ENCODE measurements at regions not wholly inside any gene's neighbourhood (a gene's known extent, or its start where the extent isn't known, plus 50 kb on each side); places are given as distances from the start of the nearest gene placed in this dataset.
A peak's percentile ranks its signal among the peaks of the same experiment; 100 is the strongest.
"Not testable (repeated sequence)": the region's sequence is repeated elsewhere in the genome, so short reads cannot be mapped to it uniquely, and the experiment has no call there.

- DNase-seq (ENCODE audit: low read depth, low spot score); in situ Hi-C loops (cut with HindIII; ENCODE audit: low pct_unique_long_range_greater_than_20kb, low sequenced_read_pairs): not testable (repeated sequence)
Observed at GRCh38 chr20:26010942-26011276, 314.3 kb upstream of the ZNF337 start.

DNA sequence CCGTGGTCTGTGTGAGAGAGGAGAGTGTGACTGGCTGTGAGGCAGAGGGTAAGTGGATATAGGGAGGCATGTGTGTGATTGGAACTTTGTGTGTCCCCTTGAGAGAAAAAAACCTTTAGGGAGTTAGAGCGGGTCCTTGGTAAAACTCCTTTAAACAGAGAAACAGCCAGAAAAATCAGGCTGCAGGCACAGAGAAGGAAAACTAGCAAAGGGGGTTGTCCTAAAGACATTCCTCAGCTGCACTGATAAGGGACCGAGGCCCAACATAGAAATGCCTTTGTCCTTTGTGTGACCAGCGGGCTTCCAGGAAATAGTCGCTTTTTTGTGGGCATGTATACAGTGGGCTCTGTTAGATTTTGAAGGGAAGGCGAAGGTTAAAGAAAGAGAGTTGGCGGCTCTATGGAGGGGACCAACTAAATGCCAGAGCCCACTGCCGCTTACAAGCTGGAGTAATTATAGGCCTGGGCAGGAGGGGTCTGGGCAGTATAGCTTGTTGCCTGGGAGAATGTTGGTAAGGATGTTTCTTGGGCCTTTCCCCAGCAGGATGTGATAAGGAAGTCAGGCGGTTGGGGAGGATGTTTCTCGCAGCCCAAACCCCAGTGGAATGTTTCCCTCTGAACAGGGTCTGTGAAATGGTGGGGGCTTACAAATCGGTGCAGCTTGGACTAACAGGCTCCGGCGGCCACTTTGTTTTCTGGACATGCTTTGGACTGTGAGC, 313.7 kb upstream of the ZNF337 start:
- DNase-seq (ENCODE audit: low read depth, low spot score) = peak; percentile 44
- in situ Hi-C loops (cut with HindIII; ENCODE audit: low pct_unique_long_range_greater_than_20kb, low sequenced_read_pairs) = not testable (repeated sequence)

GRCh38 chr20:26009402-26010223, 313.0 kb upstream of the ZNF337 start:
- in situ Hi-C loops (cut with HindIII; ENCODE audit: low pct_unique_long_range_greater_than_20kb, low sequenced_read_pairs) = not testable (repeated sequence)

GRCh38 chr20:26008026-26008425, 311.4 kb upstream of the ZNF337 start:
- in situ Hi-C loops (cut with HindIII; ENCODE audit: low pct_unique_long_range_greater_than_20kb, low sequenced_read_pairs); DNase-seq (ENCODE audit: low read depth, low spot score): not testable (repeated sequence)

More at GRCh38 chr20:26009402-26010223, 313.0 kb upstream of the ZNF337 start:
- peak; percentile 84 for DNase-seq (ENCODE audit: low read depth, low spot score)

DNA sequence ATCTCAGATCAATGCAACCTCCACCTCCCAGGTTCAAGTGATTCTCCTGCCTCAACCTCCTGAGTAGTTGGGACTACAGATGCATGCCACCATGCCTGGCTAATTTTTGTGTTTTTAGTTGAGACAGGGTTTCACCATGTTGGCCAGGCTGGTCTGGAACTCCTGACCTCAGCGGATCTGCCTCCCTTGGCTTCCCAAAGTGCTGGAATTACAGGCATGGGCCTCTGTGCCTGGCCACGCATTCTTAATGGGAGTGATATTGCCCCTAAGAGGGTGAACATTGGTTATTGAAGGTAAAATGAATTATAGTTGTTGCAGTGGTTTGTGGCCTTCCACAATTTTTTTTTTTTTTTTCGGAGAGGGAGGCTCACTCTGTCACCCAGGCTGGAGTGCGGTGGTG, 309.5 kb upstream of the ZNF337 start:
- in situ Hi-C loops (cut with HindIII; ENCODE audit: low pct_unique_long_range_greater_than_20kb, low sequenced_read_pairs); DNase-seq (ENCODE audit: low read depth, low spot score): not testable (repeated sequence)

DNA sequence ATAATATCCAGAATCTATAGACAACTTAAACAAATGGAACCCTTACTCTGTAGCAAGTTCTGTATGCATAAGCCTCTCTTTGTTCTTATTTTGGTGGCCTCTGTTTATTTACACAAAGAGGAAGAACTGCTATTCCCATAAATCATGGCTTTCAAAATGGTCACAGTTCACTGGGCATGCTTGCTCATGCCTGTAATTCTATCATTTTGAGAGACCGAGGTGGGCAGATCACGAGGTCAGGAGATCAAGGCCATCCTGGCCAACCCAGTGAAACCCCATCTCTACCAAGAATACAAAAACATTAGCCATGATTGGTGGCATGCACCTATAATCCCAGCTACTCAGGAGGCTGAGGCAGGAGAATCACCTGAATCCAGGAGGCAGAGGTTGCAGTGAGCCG, 307.3 kb upstream of the ZNF337 start:
- DNase-seq (ENCODE audit: low read depth, low spot score); in situ Hi-C loops (cut with HindIII; ENCODE audit: low pct_unique_long_range_greater_than_20kb, low sequenced_read_pairs): not testable (repeated sequence)

- in situ Hi-C loops (cut with HindIII; ENCODE audit: low pct_unique_long_range_greater_than_20kb, low sequenced_read_pairs); DNase-seq (ENCODE audit: low read depth, low spot score): not testable (repeated sequence)
Observed at GRCh38 chr20:25997367-25998038, 300.9 kb upstream of the ZNF337 start.

GRCh38 chr20:25992146-25992545, 295.5 kb upstream of the ZNF337 start:
- DNase-seq (ENCODE audit: low read depth, low spot score) = no peak
- in situ Hi-C loops (cut with HindIII; ENCODE audit: low pct_unique_long_range_greater_than_20kb, low sequenced_read_pairs) = no loop called here

GRCh38 chr20:25991756-25992130, 295.1 kb upstream of the ZNF337 start:
- in situ Hi-C loops (cut with HindIII; ENCODE audit: low pct_unique_long_range_greater_than_20kb, low sequenced_read_pairs) = no loop called here
- DNase-seq (ENCODE audit: low read depth, low spot score) = no peak

- DNase-seq (ENCODE audit: low read depth, low spot score) = no peak
- in situ Hi-C loops (cut with HindIII; ENCODE audit: low pct_unique_long_range_greater_than_20kb, low sequenced_read_pairs) = no loop called here
Observed at GRCh38 chr20:25991051-25991755, 294.6 kb upstream of the ZNF337 start.

DNA sequence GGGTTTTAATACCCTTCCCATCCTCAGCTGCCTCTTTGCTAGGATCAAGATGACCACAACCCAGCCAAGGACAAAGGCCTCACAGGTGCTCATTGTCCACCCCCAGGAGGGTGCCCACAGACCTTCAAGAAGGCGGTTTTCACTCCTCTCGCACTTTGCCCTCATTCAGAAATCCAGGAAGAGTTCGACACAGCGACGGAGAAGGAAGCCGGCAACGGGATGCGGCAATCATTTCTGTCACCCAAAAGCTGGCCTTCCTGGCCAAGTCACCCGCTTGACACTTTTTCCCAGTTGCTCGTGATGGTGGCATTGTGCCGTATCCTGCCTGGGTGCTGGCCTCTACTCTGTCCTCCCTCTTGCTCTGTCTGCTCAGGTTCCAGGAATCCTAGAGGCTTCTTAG, 293.0 kb upstream of the ZNF337 start:
- DNase-seq (ENCODE audit: low read depth, low spot score); in situ Hi-C loops (cut with HindIII; ENCODE audit: low pct_unique_long_range_greater_than_20kb, low sequenced_read_pairs): not testable (repeated sequence)

DNA sequence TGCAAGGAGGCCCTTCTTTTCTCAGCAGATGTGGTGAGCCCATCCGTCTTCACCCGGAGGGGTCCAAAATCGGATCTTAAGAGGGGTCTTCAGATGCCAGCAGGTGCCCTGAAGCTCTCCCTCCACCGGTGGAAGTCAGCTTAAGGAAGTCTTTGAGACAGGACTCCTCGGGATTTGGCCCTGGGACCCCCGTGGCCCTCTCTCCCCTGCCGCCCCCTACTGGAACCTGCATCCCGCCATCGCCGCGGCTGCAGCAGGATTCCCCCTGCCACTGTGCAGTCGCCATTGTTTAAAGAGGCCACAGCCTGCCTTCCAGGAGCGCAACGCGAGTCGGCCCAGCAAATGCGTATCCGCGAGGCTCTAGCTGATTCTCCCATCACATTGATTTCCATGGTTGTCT, 292.5 kb upstream of the ZNF337 start:
- in situ Hi-C loops (cut with HindIII; ENCODE audit: low pct_unique_long_range_greater_than_20kb, low sequenced_read_pairs) = no loop called here
- DNase-seq (ENCODE audit: low read depth, low spot score) = no peak

- DNase-seq (ENCODE audit: low read depth, low spot score); in situ Hi-C loops (cut with HindIII; ENCODE audit: low pct_unique_long_range_greater_than_20kb, low sequenced_read_pairs): not testable (repeated sequence)
Observed at GRCh38 chr20:25987928-25988560, 291.4 kb upstream of the ZNF337 start.

DNA sequence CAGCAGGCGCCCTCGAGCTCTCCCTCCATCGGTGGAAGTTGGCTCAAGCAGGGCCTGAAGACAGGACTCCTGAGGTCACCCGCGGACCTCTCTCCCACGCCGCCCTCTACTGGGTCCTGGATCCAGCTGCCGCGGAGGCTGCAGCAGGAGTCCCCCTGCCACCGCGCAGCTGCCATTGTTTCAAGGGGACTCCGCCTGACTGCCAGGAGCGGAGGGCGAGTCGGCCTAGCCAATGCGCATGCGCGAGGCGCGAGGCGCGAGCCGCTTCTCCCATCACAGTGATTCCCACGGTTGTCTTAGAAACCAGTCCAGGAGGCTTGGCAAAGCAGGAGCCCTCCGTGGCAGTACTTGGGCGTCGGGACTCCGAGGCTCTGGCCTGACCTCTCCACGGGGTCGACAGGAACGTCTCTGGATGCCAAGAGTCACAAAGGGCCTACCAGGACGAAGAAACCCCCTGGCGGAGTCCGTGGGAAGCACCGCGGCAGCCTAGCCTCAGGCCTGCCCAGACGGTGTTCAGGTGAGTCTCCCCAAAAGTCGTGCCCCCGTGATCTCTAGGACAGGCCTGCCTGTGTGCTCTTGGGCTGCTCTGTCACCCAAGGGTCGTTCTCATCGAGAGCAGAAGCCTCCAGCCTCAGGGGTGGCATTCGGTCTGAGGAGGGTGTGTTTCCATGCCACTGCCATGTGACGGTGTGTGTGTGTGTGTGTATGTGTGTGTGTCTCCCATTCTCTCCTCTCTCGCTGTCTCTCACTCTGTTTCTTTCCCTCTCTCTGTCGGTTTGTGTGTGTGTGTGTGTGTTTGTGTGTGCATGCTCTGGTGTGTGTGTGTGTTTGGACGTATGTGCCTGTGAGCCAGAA, 290.6 kb upstream of the ZNF337 start:
- DNase-seq (ENCODE audit: low read depth, low spot score) = no peak
- in situ Hi-C loops (cut with HindIII; ENCODE audit: low pct_unique_long_range_greater_than_20kb, low sequenced_read_pairs) = no loop called here

- DNase-seq (ENCODE audit: low read depth, low spot score) = no peak
- in situ Hi-C loops (cut with HindIII; ENCODE audit: low pct_unique_long_range_greater_than_20kb, low sequenced_read_pairs) = no loop called here
Observed at GRCh38 chr20:25985597-25985996, 288.9 kb upstream of the ZNF337 start.

- in situ Hi-C loops (cut with HindIII; ENCODE audit: low pct_unique_long_range_greater_than_20kb, low sequenced_read_pairs) = no loop called here
- no peak for DNase-seq (ENCODE audit: low read depth, low spot score)
Observed at GRCh38 chr20:25984933-25985332, 288.3 kb upstream of the ZNF337 start.

DNA sequence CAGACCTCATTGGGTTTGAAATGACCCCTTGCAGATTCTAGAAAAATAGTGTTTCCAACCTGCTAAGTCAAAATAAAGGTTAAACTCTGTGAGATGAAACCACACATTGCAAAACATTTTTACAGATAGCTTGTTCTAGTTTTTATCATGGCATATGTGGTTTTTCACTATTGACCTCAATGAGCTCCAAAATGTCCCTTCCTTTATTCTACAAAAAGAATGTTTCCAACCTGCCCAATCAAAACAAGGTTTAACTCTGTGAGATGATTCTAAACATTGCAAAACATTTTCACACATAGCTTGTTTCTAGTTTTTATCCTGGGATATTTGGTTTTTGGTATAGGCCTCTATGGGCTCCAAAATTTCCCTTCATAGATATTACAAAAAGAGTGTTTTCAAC, 286.0 kb upstream of the ZNF337 start:
- DNase-seq (ENCODE audit: low read depth, low spot score); in situ Hi-C loops (cut with HindIII; ENCODE audit: low pct_unique_long_range_greater_than_20kb, low sequenced_read_pairs): not testable (repeated sequence)

Data from SK-MEL-5 (cell line).